Testis (tissue), 2 donors: ENCODE measurements at regions not wholly inside any gene's neighbourhood (a gene's known extent, or its start where the extent isn't known, plus 50 kb on each side); places are given as distances from the start of the nearest gene placed in this dataset.

Experiments
- POLR2A ChIP-seq: fragments of 450-650 bp; IDR thresholded peaks from one replicate; pipeline ENCODE4 v1.6.1; 2017; ENCODE audit warnings: antibody characterized with exemption, mild to moderate bottlenecking, moderate library complexity
- TF ChIP-seq, protein P1 (sequence below), 3 experiments: fragments of 450-650 bp in 2 of 3; fragments of 200-600 bp in 1 of 3; sonication (generic) in 1 of 3; IDR thresholded peaks; one replicate each; pipeline ENCODE4 v1.5.1; 2016 to 2019; ENCODE audit warnings: antibody characterized with exemption in 3 of 3, mild to moderate bottlenecking in 2 of 3, moderate library complexity in 1 of 3

DNA sequence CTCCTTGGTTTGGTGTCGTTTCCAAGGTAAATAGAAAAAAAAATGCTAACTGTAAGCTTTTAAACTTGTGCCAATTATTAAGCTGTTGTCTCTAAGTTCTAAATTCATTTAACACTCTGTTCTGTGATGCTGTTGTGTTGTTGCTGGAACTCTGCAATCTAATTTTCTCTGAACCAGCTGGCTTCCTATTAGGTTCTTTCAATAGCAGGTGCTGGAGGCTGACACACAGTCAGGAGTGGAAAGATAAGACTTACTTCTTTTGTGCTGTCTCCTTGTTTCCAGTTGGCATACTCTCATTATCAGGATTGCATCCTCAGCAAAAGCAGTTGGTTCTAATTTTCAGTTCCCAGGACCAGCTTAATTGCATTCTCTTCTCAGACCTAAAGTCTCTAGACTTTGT, 1252.6 kb upstream of the NUDT12 start:
- TF ChIP-seq, protein P1, sequence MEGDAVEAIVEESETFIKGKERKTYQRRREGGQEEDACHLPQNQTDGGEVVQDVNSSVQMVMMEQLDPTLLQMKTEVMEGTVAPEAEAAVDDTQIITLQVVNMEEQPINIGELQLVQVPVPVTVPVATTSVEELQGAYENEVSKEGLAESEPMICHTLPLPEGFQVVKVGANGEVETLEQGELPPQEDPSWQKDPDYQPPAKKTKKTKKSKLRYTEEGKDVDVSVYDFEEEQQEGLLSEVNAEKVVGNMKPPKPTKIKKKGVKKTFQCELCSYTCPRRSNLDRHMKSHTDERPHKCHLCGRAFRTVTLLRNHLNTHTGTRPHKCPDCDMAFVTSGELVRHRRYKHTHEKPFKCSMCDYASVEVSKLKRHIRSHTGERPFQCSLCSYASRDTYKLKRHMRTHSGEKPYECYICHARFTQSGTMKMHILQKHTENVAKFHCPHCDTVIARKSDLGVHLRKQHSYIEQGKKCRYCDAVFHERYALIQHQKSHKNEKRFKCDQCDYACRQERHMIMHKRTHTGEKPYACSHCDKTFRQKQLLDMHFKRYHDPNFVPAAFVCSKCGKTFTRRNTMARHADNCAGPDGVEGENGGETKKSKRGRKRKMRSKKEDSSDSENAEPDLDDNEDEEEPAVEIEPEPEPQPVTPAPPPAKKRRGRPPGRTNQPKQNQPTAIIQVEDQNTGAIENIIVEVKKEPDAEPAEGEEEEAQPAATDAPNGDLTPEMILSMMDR (IDR thresholded peaks at IDR 0.05), result no peak
- TF ChIP-seq POLR2A, result no peak
